HEK293T (cell line): ENCODE measurements at regions not wholly inside any gene's neighbourhood (a gene's known extent, or its start where the extent isn't known, plus 50 kb on each side); places are given as distances from the start of the nearest gene placed in this dataset.

Experiments used
- ARNT ChIP-seq: fragments of 450-650 bp; IDR thresholded peaks from 2 replicates; pipeline ENCODE4 v1.6.1; 2017; ENCODE audit warnings: mild to moderate bottlenecking
- CTBP1 ChIP-seq: fragments of 450-650 bp; IDR thresholded peaks from 2 replicates; pipeline ENCODE4 v1.6.1; 2016; ENCODE audit warnings: borderline replicate concordance
- ELF4 ChIP-seq: fragments of 450-650 bp; IDR thresholded peaks from 2 replicates; pipeline ENCODE4 v1.6.1; 2017; ENCODE audit warnings: antibody characterized with exemption
- FOXA1 ChIP-seq: fragments of 450-650 bp; IDR thresholded peaks from 2 replicates; pipeline ENCODE4 v1.6.1; 2016; ENCODE audit warnings: mild to moderate bottlenecking
- FOXM1 ChIP-seq: fragments of 450-650 bp; IDR thresholded peaks from 2 replicates; pipeline ENCODE4 v1.6.1; 2017; ENCODE audit warnings: mild to moderate bottlenecking, borderline replicate concordance
- HDGF ChIP-seq: fragments of 450-650 bp; IDR thresholded peaks from 2 replicates; pipeline ENCODE4 v1.6.1; 2017; ENCODE audit warnings: antibody characterized with exemption, borderline replicate concordance
- L3MBTL2 ChIP-seq: fragments of 450-650 bp; conservative IDR thresholded peaks from 2 replicates; pipeline ENCODE4 v1.6.1; 2016; ENCODE audit warnings: mild to moderate bottlenecking

DNA sequence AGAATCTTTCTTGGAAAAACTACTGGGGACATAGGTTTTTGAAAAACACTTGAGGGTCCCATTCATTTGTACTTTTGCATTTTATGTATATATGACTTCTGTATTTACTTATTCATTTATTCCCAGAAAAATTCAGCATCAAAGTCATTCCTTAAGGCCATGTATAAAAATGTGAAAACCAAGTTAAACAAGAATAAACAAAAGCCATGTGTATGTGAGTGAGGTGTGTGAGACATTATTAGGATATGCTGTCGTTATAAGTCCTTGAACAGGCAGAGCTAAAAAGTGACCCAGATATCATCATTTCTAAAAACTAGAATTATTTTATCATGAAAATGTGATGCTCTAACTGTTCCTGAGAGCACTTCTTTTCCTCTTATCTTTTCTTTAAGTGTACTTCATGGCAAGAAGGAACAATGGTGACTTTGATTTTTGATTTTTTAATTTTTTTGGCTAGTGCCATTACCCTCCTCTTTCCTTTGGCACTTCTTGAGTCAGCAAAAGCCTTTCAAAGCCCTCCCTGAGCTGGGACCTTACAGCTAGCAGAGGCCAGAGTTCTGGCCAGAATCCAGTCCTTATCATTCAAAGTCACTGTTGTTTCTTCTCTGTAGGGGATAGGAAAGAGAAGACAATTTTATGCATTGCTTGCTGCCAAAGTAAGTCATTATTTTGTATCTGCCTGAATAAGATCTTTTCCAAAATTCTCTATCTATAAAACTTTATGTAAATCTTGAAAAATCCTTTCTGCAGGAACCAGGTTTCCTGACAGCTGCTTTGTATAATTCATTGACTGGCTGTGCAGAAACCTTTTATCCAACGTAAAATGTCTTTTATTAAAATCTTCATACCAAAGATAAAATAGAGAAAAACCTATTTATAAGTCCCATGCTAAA is 419.7 kb upstream of the PRICKLE1 start:
- TF ChIP-seq FOXM1 (no peak), FOXA1 (no peak), HDGF (no peak), ARNT (no peak), CTBP1 (no peak), L3MBTL2 (no peak), ELF4 (no peak)
